ENCODE measurements at regions not wholly inside any gene's neighbourhood (a gene's known extent, or its start where the extent isn't known, plus 50 kb on each side); places are given as distances from the start of the nearest gene placed in this dataset.

- TF ChIP-seq CTCF (IDR thresholded peaks at IDR 0.05; ENCODE audit: extremely low read depth, missing control alignments), result no peak
- no peak for DNase-seq (ENCODE audit: low spot score)
Observed at GRCh38 chr16:72399811-72400210, 227.9 kb upstream of the PMFBP1 start.

- DNase-seq (ENCODE audit: low spot score), result no peak
- TF ChIP-seq CTCF (IDR thresholded peaks at IDR 0.05; ENCODE audit: extremely low read depth, missing control alignments), result no peak
Observed at GRCh38 chr16:72397876-72398275, 225.9 kb upstream of the PMFBP1 start.

GRCh38 chr16:72394526-72394925 is 222.6 kb upstream of the PMFBP1 start:
- DNase-seq (ENCODE audit: low spot score), result no peak
- TF ChIP-seq CTCF (IDR thresholded peaks at IDR 0.05; ENCODE audit: extremely low read depth, missing control alignments), result no peak

- no peak for DNase-seq (ENCODE audit: low spot score)
Observed at GRCh38 chr16:72389791-72390190, 217.8 kb upstream of the PMFBP1 start.

GRCh38 chr16:72388007-72388406 is 216.1 kb upstream of the PMFBP1 start:
- DNase-seq (ENCODE audit: low spot score), result no peak
- no peak for TF ChIP-seq CTCF (IDR thresholded peaks at IDR 0.05; ENCODE audit: extremely low read depth, missing control alignments)

More at GRCh38 chr16:72389791-72390190, 217.8 kb upstream of the PMFBP1 start:
- TF ChIP-seq CTCF (IDR thresholded peaks at IDR 0.05; ENCODE audit: extremely low read depth, missing control alignments), result no peak

- no peak for DNase-seq (ENCODE audit: low spot score)
- no peak for TF ChIP-seq CTCF (IDR thresholded peaks at IDR 0.05; ENCODE audit: extremely low read depth, missing control alignments)
Observed at GRCh38 chr16:72384651-72385050, 212.7 kb upstream of the PMFBP1 start.

GRCh38 chr16:72380283-72380682 is 208.3 kb upstream of the PMFBP1 start:
- no peak for DNase-seq (ENCODE audit: low spot score)
- no peak for TF ChIP-seq CTCF (IDR thresholded peaks at IDR 0.05; ENCODE audit: extremely low read depth, missing control alignments)

All from GM20000 (cell line).